ENCODE measurements at regions not wholly inside any gene's neighbourhood (a gene's known extent, or its start where the extent isn't known, plus 50 kb on each side); places are given as distances from the start of the nearest gene placed in this dataset.

GRCh38 chr3:125662675-125663074, 67.4 kb upstream of the OSBPL11 start:
- in situ Hi-C loops (cut with MboI; ENCODE audit: low sequenced_read_pairs, unreplicated experiment), result no loop called here
- TF ChIP-seq, protein P1, sequence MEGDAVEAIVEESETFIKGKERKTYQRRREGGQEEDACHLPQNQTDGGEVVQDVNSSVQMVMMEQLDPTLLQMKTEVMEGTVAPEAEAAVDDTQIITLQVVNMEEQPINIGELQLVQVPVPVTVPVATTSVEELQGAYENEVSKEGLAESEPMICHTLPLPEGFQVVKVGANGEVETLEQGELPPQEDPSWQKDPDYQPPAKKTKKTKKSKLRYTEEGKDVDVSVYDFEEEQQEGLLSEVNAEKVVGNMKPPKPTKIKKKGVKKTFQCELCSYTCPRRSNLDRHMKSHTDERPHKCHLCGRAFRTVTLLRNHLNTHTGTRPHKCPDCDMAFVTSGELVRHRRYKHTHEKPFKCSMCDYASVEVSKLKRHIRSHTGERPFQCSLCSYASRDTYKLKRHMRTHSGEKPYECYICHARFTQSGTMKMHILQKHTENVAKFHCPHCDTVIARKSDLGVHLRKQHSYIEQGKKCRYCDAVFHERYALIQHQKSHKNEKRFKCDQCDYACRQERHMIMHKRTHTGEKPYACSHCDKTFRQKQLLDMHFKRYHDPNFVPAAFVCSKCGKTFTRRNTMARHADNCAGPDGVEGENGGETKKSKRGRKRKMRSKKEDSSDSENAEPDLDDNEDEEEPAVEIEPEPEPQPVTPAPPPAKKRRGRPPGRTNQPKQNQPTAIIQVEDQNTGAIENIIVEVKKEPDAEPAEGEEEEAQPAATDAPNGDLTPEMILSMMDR (IDR thresholded peaks at IDR 0.05; ENCODE audit: borderline replicate concordance, control extremely low read depth, extremely low read depth, insufficient read depth, missing control alignments), result no peak
- DNase-seq (ENCODE audit: low spot score), result no peak

GRCh38 chr3:125670352-125670751, 75.1 kb upstream of the OSBPL11 start:
- TF ChIP-seq, protein P1 (IDR thresholded peaks at IDR 0.05; ENCODE audit: borderline replicate concordance, control extremely low read depth, extremely low read depth, insufficient read depth, missing control alignments), result no peak
- DNase-seq (ENCODE audit: low spot score), result no peak
- in situ Hi-C loops (cut with MboI; ENCODE audit: low sequenced_read_pairs, unreplicated experiment), result no loop called here

DNA sequence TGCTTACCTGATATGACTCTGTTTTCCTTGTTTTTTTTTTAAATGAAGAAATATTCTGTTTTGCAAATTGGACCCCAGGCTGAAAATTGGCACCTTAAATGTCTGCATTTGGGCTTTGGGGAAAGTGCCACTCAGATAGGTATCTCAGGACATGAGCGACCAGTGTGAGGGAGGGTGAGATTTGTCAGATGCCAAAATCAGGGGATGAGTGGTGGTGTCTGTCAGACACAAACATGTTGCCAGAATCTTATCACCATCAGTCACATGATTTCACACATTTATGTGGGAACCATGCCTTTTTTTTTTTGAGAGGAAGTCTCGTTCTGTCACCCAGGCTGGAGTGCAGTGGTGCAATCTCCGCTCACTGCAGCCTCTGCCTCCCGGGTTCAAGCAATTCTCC, 75.6 kb upstream of the OSBPL11 start:
- TF ChIP-seq, protein P1 (IDR thresholded peaks at IDR 0.05; ENCODE audit: borderline replicate concordance, control extremely low read depth, extremely low read depth, insufficient read depth, missing control alignments), result no peak
- in situ Hi-C loops (cut with MboI; ENCODE audit: low sequenced_read_pairs, unreplicated experiment), result no loop called here
- DNase-seq (ENCODE audit: low spot score), result no peak

DNA sequence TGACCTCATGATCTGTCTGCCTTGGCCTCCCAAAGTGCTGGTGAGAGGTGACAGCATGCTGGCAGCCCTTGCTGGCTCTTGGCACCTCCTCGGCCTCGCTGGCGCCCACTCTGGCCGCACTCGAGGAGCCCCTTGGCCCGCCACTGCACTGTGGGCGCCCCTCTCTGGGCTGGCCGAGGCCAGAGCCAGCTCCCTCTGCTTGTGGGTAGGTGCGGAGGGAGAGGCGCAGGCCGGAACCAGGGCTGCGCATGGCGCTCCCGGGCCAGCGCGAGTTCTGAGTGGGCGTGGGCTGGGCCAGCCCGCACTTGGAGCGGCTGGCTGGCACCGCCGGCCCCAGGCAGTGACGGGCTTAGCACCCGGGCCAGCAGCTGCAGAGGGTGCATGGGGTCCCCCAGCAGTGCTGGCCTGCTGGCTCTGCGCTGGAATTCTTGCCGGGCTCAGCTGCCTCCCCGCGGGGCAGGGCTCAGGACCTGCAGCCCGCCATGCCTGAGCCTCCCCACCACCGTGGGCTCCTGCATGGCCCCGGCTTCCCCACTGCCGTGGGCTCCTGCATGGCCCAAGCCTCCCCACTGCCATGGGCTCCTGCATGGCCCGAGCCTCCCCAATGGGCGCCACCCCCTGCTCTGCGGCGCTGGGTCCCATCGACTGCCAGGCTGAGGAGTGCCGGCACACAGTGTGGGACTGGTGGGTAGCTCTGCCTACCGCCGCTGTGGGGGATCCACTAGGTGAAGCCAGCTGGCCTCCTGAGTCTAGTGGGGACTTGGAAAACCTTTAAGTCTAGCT, 76.4 kb upstream of the OSBPL11 start:
- in situ Hi-C loops (cut with MboI; ENCODE audit: low sequenced_read_pairs, unreplicated experiment), result no loop called here
- TF ChIP-seq, protein P1 (IDR thresholded peaks at IDR 0.05; ENCODE audit: borderline replicate concordance, control extremely low read depth, extremely low read depth, insufficient read depth, missing control alignments), result no peak
- DNase-seq (ENCODE audit: low spot score), result no peak

DNA sequence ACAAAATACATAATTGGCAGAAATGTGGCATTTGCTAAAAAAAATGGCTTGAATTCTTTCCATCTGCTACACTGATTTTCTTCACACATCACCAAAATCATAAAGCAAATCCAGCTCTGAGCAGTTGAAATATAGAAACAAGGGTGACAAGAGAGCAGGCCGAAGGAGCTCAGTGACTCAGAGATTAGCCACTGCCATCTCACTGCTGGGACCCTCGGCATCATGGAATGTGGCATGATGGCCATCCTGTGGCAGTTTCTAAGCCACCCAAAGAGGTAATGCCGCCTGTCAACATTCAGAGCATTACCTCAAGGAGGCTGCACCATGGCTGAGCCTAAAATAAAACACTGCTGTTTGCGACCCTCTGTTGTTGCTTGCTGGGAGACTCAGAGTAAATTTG, 80.5 kb upstream of the OSBPL11 start:
- in situ Hi-C loops (cut with MboI; ENCODE audit: low sequenced_read_pairs, unreplicated experiment), result no loop called here

DNA sequence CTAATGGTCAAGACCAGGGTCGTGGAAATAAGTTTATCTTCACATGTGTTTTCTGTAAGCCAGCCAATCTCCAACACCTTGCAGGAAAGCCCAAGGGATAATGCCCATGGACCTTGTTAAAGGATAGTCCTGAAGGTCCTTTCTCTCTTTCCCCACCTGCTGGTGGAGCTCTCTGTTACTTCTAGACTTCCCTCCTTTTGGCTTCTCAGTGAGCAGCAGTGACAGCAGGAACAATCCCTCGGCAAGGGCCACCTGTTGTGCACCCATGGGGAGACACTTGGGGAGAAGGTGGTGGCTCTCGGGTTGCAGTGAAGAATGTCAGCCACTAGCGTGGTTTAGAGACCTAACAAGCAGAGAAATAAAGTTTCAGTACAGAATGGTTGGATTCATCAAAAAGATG, 84.0 kb upstream of the OSBPL11 start:
- TF ChIP-seq, protein P1 (IDR thresholded peaks at IDR 0.05; ENCODE audit: borderline replicate concordance, control extremely low read depth, extremely low read depth, insufficient read depth, missing control alignments), result no peak
- DNase-seq (ENCODE audit: low spot score), result no peak

More for the DNA sequence above, 80.5 kb upstream of the OSBPL11 start:
- TF ChIP-seq, protein P1 (IDR thresholded peaks at IDR 0.05; ENCODE audit: borderline replicate concordance, control extremely low read depth, extremely low read depth, insufficient read depth, missing control alignments), result no peak
- DNase-seq (ENCODE audit: low spot score), result no peak

More for the DNA sequence above, 84.0 kb upstream of the OSBPL11 start:
- in situ Hi-C loops (cut with MboI; ENCODE audit: low sequenced_read_pairs, unreplicated experiment), result no loop called here

Measured in GM13976 (cell line).